ENCODE measurements at regions not wholly inside any gene's neighbourhood (a gene's known extent, or its start where the extent isn't known, plus 50 kb on each side); places are given as distances from the start of the nearest gene placed in this dataset.
"Not testable (repeated sequence)": the region's sequence is repeated elsewhere in the genome, so short reads cannot be mapped to it uniquely, and the experiment has no call there.

GRCh38 chr11:49377978-49378377 lies 169.6 kb upstream of the FOLH1 start:
- DNase-seq (ENCODE audit: low spot score) (no peak), ATAC-seq (ENCODE audit: low FRiP score) (no peak)
- no peak for TF ChIP-seq CTCF (IDR thresholded peaks at IDR 0.05)

GRCh38 chr11:49373866-49374265 lies 165.5 kb upstream of the FOLH1 start:
- ATAC-seq (ENCODE audit: low FRiP score); DNase-seq (ENCODE audit: low spot score): not testable (repeated sequence)

GRCh38 chr11:49373385-49373784 lies 165.0 kb upstream of the FOLH1 start:
- not testable (repeated sequence) for ATAC-seq (ENCODE audit: low FRiP score); DNase-seq (ENCODE audit: low spot score)

- DNase-seq (ENCODE audit: low spot score); ATAC-seq (ENCODE audit: low FRiP score): not testable (repeated sequence)
Measured at GRCh38 chr11:49372137-49372536, 163.7 kb upstream of the FOLH1 start.

GRCh38 chr11:49368556-49368955 lies 160.2 kb upstream of the FOLH1 start:
- not testable (repeated sequence) for ATAC-seq (ENCODE audit: low FRiP score); DNase-seq (ENCODE audit: low spot score)

- ATAC-seq (ENCODE audit: low FRiP score): peak; percentile 41
- DNase-seq (ENCODE audit: low spot score): not testable (repeated sequence)
Measured at GRCh38 chr11:49365375-49365774, 157.0 kb upstream of the FOLH1 start.

- ATAC-seq (ENCODE audit: low FRiP score); DNase-seq (ENCODE audit: low spot score): not testable (repeated sequence)
Measured at GRCh38 chr11:49362994-49363393, 154.6 kb upstream of the FOLH1 start.

GRCh38 chr11:49354536-49354935 lies 146.1 kb upstream of the FOLH1 start:
- DNase-seq (ENCODE audit: low spot score); ATAC-seq (ENCODE audit: low FRiP score): not testable (repeated sequence)

GRCh38 chr11:49352868-49353267 lies 144.5 kb upstream of the FOLH1 start:
- DNase-seq (ENCODE audit: low spot score); ATAC-seq (ENCODE audit: low FRiP score): not testable (repeated sequence)

GRCh38 chr11:49346627-49347026 lies 138.2 kb upstream of the FOLH1 start:
- not testable (repeated sequence) for ATAC-seq (ENCODE audit: low FRiP score); DNase-seq (ENCODE audit: low spot score)

GRCh38 chr11:49328485-49329186 lies 120.2 kb upstream of the FOLH1 start:
- DNase-seq (ENCODE audit: low spot score); ATAC-seq (ENCODE audit: low FRiP score): not testable (repeated sequence)

- not testable (repeated sequence) for ATAC-seq (ENCODE audit: low FRiP score); DNase-seq (ENCODE audit: low spot score)
Measured at GRCh38 chr11:49327766-49328165, 119.4 kb upstream of the FOLH1 start.

GRCh38 chr11:49326651-49327050 lies 118.2 kb upstream of the FOLH1 start:
- DNase-seq (ENCODE audit: low spot score); ATAC-seq (ENCODE audit: low FRiP score): not testable (repeated sequence)

- DNase-seq (ENCODE audit: low spot score) (no peak), ATAC-seq (ENCODE audit: low FRiP score) (no peak)
- TF ChIP-seq CTCF (IDR thresholded peaks at IDR 0.05): no peak
Measured at GRCh38 chr11:49316180-49316579, 107.8 kb upstream of the FOLH1 start.

Data from omental fat pad (tissue), 3 donors.